SK-N-MC (cell line): ENCODE measurements at regions not wholly inside any gene's neighbourhood (a gene's known extent, or its start where the extent isn't known, plus 50 kb on each side); places are given as distances from the start of the nearest gene placed in this dataset.

Experiments used
- DNase-seq: peaks from one replicate; pipeline ENCODE4 v3.0.0-alpha.2; 2011; ENCODE audit warnings: low read depth, low spot score
- H3K27ac ChIP-seq: fragments of 200-600 bp; sonication (generic); 2 replicates; pipeline ENCODE4 v1.5.1; 2016; ENCODE audit warnings: mixed run types
- H3K36me3 ChIP-seq: fragments of 200-600 bp; sonication (generic); 2 replicates; pipeline ENCODE4 v1.6.1; 2017; ENCODE audit warnings: antibody characterized with exemption, low read length, mixed read lengths; ENCODE audit not compliant: insufficient read depth
- H3K4me3 ChIP-seq: fragments of 200-600 bp; sonication (generic); 2 replicates; pipeline ENCODE4 v1.5.1; 2016
- H3K9ac ChIP-seq: fragments of 200-600 bp; sonication (generic); 2 replicates; pipeline ENCODE4 v1.8.0; 2017; ENCODE audit warnings: mixed run types, mixed read lengths; ENCODE audit not compliant: insufficient read length
- H3K9me3 ChIP-seq: fragments of 200-600 bp; sonication (generic); 2 replicates; pipeline ENCODE4 v1.6.1; 2017; ENCODE audit warnings: low read depth, mild to moderate bottlenecking, antibody characterized with exemption, low read length, moderate library complexity, mixed read lengths
- EZH2 ChIP-seq: fragments of 200-600 bp; sonication (generic); IDR thresholded peaks from one replicate; pipeline ENCODE4 v1.6.1; 2017; ENCODE audit warnings: antibody characterized with exemption
- FOXP2 ChIP-seq: optimal IDR thresholded peaks from 2 replicates; pipeline ENCODE3; 2011; ENCODE audit warnings: mild to moderate bottlenecking, moderate library complexity; ENCODE audit not compliant: insufficient read depth; ENCODE audit errors: extremely low read length, control extremely low read depth
- POLR2AphosphoS5 ChIP-seq: IDR thresholded peaks from 2 replicates; pipeline ENCODE4 v1.6.1; 2012; ENCODE audit warnings: mild to moderate bottlenecking, low read depth, low read length, borderline replicate concordance

DNA sequence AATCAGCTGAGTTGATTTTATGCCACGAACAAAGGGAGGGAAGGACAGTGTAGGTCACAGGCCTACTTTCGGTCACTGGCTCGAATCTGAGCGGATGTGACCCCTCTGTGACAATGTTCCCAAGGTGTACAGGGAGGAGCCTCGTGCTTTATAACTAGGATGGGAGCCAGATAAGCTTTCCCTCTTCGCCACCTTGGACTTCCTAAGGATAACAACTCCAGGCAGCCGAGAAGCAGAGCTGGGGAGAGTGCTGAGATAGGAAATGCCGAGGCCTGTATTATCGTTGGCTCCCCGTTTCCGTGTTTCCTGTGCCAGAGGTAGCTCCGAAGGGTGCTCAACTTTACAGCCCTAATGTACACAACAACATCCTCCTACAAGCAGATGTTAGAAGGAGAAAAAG lies 217.8 kb upstream of the IRX3 start:
- no peak for DNase-seq

DNA sequence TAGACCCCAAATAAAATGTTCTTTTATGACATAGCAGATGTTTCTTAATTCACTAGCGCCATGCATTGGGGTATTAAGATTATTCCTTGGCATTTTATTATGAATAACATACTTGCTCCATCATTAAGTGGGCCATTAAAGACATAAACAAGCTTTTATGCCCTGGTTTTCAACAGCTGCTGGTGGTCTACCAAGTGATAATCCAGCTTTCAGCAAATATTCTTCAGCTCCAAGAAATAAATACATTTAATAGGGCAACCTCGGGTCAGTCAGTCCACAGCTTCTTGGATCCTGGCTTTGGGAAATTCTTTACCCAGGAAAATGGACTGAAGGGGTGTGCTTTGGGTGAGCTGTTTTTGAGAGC lies 217.3 kb upstream of the IRX3 start:
- Histone ChIP-seq H3K9ac (no peak overlapping the region), H3K4me3 (no peak overlapping the region), H3K36me3 (no peaks in the 10 kb centered on the region), H3K9me3 (no peaks in the 10 kb centered on the region), H3K27ac (peak overlapping the region; percentile 46)
- no peak for DNase-seq
- TF ChIP-seq EZH2, result no peak
- no peak for TF ChIP-seq POLR2AphosphoS5
- TF ChIP-seq FOXP2, result no peak

More for the DNA sequence above, 217.8 kb upstream of the IRX3 start:
- Histone ChIP-seq H3K9ac (no peak overlapping the region), H3K9me3 (no peaks in the 10 kb centered on the region), H3K27ac (peak overlapping the region; percentile 46), H3K36me3 (no peaks in the 10 kb centered on the region), H3K4me3 (no peak overlapping the region)
- TF ChIP-seq FOXP2 (no peak), EZH2 (no peak), POLR2AphosphoS5 (no peak)

DNA sequence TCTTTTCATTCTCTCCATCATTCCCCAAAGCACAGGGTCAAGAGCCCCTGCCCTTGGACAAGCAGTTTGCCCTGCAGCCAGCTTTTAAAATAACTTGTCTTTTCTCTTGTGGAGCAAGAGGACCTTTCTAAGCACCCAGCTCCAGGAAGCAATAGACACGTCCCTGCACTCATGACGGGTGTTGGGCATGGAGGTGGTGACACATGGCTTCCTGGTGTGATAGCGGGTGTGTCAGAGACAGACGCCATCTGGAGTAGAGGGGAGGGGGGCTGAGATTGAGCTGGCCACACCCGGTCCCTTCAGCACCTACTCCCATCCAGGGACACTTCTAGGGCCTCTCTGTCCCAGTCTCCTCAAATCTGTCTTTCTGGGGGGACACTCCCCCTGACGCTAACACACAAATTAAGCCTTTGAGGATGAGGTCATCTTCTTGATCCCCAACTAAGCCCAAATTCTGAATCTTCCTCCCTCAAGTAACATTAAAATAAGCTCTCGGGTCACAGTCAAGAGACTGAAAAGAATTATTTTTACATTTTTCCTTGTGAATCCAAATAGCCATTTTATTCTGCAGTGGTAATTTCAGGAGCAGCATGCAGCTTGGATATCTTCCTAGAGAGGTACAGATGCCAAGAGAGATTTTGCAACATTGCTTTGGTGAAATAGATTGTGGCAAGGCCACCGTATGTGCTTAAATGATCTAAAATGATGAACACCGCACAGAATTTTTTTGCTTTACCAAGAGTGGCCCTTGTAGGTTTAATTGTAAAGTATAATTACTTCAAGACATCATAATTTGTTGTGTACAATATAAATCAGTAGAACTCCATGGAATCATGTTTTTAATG lies 216.6 kb upstream of the IRX3 start:
- H3K9me3 ChIP-seq, result no peaks in the 10 kb centered on the region
- H3K9ac ChIP-seq, result no peak overlapping the region
- TF ChIP-seq POLR2AphosphoS5 (no peak), EZH2 (no peak), FOXP2 (no peak)
- no peak for DNase-seq
- no peak overlapping the region for H3K4me3 ChIP-seq
- H3K36me3 ChIP-seq, result no peaks in the 10 kb centered on the region
- peak overlapping the region; percentile 46; the same call in 1 of the 2 replicates for H3K27ac ChIP-seq

DNA sequence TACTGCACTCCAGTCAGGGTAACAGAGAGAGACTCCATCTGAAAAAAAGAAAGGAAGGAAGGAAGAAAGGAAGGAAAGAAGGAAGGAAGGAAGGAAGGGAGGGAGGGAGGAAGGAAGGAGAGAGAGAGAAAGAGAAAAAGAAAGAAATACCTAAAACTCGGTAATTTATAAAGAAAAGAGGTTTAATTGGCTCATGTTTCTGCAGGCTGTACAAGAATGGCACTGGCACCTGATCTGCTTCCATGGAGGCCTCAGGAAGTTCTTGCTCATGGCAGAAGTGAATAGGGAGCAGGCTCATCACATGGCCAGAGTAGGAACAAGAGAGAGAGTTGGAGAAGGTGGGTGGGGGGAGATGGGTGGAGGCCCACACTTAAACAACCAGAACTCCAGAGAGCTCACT lies 215.2 kb upstream of the IRX3 start:
- DNase-seq, result no peak
- no peaks in the 10 kb centered on the region for H3K36me3 ChIP-seq
- TF ChIP-seq POLR2AphosphoS5 (no peak), EZH2 (no peak), FOXP2 (no peak)
- H3K9ac ChIP-seq, result no peak overlapping the region
- no peak overlapping the region for H3K4me3 ChIP-seq
- H3K9me3 ChIP-seq, result no peaks in the 10 kb centered on the region
- no peak overlapping the region for H3K27ac ChIP-seq

DNA sequence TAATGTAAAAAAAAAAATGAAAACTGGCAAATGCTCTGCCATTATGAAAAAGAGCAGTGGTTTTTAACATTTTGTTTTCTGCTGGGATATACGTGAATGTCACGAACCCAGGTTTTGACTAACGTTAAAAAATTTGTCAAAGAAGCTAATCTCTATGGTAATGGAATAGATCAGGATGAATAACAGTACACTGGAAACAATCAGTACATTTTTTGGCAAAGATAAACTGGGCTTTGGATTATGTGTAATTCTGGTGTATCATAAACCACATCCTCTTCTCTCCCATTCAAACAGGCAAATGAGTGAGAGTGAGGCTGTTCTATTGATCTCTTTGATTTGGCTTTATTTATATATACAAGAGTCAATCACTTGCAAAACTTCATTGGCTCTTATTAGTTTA lies 207.0 kb upstream of the IRX3 start:
- no peaks in the 10 kb centered on the region for H3K36me3 ChIP-seq
- no peak for TF ChIP-seq FOXP2
- TF ChIP-seq POLR2AphosphoS5, result no peak
- no peak for TF ChIP-seq EZH2
- no peak overlapping the region for H3K9ac ChIP-seq

DNA sequence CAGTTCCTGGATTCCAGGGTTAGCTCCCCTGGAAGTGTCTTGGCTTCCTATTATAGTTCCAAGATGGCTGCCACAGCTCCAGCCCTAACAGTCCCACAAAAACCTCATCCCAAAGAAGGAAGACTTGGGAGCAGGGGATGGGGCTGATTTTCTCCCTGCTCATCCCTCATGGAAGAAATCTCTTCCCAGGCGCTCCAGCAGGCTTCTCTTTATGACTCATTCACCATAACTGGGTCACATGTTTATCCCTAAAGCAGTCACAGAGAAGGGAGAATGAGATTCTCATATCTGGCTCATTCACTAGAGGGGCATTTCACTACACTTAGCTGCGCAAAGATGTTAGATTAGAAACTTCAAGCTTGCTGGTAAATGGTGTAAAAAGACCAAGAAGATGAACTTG lies 206.5 kb upstream of the IRX3 start:
- no peaks in the 10 kb centered on the region for H3K9me3 ChIP-seq
- H3K27ac ChIP-seq, result no peak overlapping the region
- H3K4me3 ChIP-seq, result no peak overlapping the region
- no peak overlapping the region for H3K9ac ChIP-seq
- no peaks in the 10 kb centered on the region for H3K36me3 ChIP-seq
- no peak for TF ChIP-seq EZH2
- no peak for TF ChIP-seq POLR2AphosphoS5
- TF ChIP-seq FOXP2, result no peak
- DNase-seq, result no peak

More for the DNA sequence above, 207.0 kb upstream of the IRX3 start:
- DNase-seq, result no peak
- H3K9me3 ChIP-seq, result no peaks in the 10 kb centered on the region
- no peak overlapping the region for H3K4me3 ChIP-seq
- H3K27ac ChIP-seq, result no peak overlapping the region

DNA sequence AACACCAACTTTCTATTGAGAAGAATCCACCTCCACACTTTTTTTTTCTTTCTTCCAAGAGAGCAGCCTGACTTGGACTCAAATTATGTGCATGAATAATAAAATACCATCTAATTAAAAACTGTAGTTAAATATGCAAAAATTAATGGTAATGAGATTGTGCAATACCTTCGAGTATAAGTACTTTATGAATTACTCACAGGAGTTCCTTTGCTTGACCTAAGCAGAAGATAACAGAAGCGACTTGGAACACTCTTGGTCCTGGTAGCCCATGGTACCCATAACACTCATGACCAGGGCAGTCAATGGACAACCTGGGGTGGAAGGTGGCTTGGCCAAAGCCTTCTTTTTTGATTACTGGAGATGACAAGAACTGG lies 203.5 kb upstream of the IRX3 start:
- Histone ChIP-seq H3K9ac (no peak overlapping the region), H3K4me3 (no peak overlapping the region), H3K27ac (no peak overlapping the region), H3K9me3 (no peaks in the 10 kb centered on the region), H3K36me3 (no peaks in the 10 kb centered on the region)
- no peak for TF ChIP-seq FOXP2
- TF ChIP-seq POLR2AphosphoS5, result no peak
- no peak for TF ChIP-seq EZH2
- no peak for DNase-seq

DNA sequence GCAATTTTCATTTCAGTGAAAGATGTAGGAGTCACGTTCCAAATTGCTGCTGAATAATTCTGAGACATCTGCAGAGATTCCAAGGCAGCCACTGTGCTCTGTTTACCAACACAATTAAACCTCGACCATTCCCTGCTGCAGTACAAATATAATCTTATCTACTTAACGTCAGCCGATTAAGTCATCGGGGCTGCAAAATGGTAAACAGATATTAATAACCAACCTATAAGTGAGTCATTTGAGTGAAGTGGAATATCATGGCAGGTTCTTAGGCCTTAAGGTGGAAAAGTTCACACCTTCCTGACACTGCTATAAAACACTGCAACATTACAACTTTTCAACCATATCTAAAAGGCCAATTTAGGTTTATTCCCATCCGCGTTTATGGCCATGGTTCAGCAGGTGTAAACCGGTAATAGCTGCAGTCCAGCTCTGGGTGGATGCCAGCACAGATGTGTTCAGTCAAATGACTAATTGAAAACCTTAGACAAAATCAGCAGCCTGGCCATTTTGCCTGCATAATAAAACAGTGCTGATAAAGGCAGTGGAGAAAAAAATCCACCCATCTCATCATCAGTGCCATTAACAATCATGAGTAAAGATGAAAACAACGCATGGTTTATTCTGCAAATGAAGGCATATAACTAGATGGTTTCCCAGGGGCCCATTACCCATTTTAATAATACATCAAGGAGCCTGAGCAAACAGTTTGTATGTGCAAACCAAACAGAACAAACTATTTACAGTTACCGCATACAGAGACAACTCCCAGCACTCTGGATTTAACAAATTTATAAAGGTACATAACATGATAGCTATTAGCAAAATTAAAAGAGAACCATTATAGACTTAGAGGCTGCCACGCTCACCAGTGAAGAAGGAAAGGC lies 202.9 kb upstream of the IRX3 start:
- Histone ChIP-seq H3K9ac (no peak overlapping the region), H3K27ac (no peak overlapping the region), H3K9me3 (no peaks in the 10 kb centered on the region), H3K4me3 (no peak overlapping the region), H3K36me3 (no peaks in the 10 kb centered on the region)
- TF ChIP-seq FOXP2, result no peak
- TF ChIP-seq POLR2AphosphoS5, result no peak
- TF ChIP-seq EZH2, result no peak
- DNase-seq, result no peak
